Keratinocyte (primary cell): ENCODE measurements at regions not wholly inside any gene's neighbourhood (a gene's known extent, or its start where the extent isn't known, plus 50 kb on each side); places are given as distances from the start of the nearest gene placed in this dataset.

Experiments
- DNase-seq: peaks from one replicate; pipeline ENCODE4 v3.0.0-alpha.2; 2011; ENCODE audit warnings: low read depth, missing footprints, low spot score
- FAIRE-seq: peaks from 2 replicates; lab custom pipeline; 2011; peaks lifted over from hg19 to GRCh38; lab: Jason Lieb, UNC
- H2AFZ ChIP-seq: 2 replicates; pipeline ENCODE4 v1.6.0; 2012; ENCODE audit warnings: low read length, control low read depth, inconsistent platforms; ENCODE audit not compliant: control insufficient read depth
- H3K27ac ChIP-seq: 2 replicates; pipeline ENCODE4 v1.5.1; 2011; ENCODE audit warnings: low read length; ENCODE audit not compliant: control insufficient read depth, insufficient read depth
- H3K27me3 ChIP-seq: 3 replicates; pipeline ENCODE4 v1.6.0; 2011; ENCODE audit warnings: low read length; ENCODE audit not compliant: control insufficient read depth, insufficient read depth; ENCODE audit errors: extremely low read depth
- H3K36me3 ChIP-seq, 2 experiments: 2 replicates in 1 of 2; 3 replicates in 1 of 2; pipeline ENCODE4 v1.5.1; 2011; ENCODE audit warnings: low read length in 2 of 2, mild to moderate bottlenecking in 1 of 2; ENCODE audit not compliant: control insufficient read depth in 2 of 2, insufficient read depth in 2 of 2; ENCODE audit errors: extremely low read depth in 1 of 2
- H3K4me1 ChIP-seq: 3 replicates; pipeline ENCODE4 v1.5.1; 2011; ENCODE audit warnings: low read length; ENCODE audit not compliant: control insufficient read depth, insufficient read depth; ENCODE audit errors: extremely low read depth
- H3K4me2 ChIP-seq: 3 replicates; pipeline ENCODE4 v1.6.0; 2011; ENCODE audit warnings: low read depth, low read length; ENCODE audit not compliant: control insufficient read depth, insufficient read depth; ENCODE audit errors: extremely low read depth
- H3K4me3 ChIP-seq, 3 experiments: fragments of 200-600 bp in 1 of 3; sonication (generic) in 1 of 3; 2 replicates in 2 of 3; 3 replicates in 1 of 3; pipeline ENCODE4 v1.5.1; 2011 to 2016; ENCODE audit warnings: low read length in 3 of 3, mild to moderate bottlenecking in 3 of 3, control low read depth in 2 of 3, inconsistent platforms in 1 of 3, low read depth in 1 of 3, mixed read lengths in 1 of 3, mixed run types in 1 of 3, moderate library complexity in 1 of 3; ENCODE audit not compliant: control insufficient read depth in 2 of 3, insufficient read depth in 2 of 3; ENCODE audit errors: extremely low read depth in 1 of 3
- H3K79me2 ChIP-seq: 2 replicates; pipeline ENCODE4 v1.6.0; 2012; ENCODE audit warnings: low read length; ENCODE audit not compliant: control insufficient read depth, insufficient read depth
- H3K9ac ChIP-seq: 3 replicates; pipeline ENCODE4 v1.6.0; 2011; ENCODE audit warnings: low read length; ENCODE audit not compliant: control insufficient read depth, insufficient read depth; ENCODE audit errors: extremely low read depth
- H3K9me1 ChIP-seq: 3 replicates; pipeline ENCODE4 v1.6.0; 2011; ENCODE audit warnings: low read length; ENCODE audit not compliant: control insufficient read depth, insufficient read depth; ENCODE audit errors: extremely low read depth
- H3K9me3 ChIP-seq: 2 replicates; pipeline ENCODE4 v1.5.1; 2012; ENCODE audit warnings: low read depth, low read length; ENCODE audit not compliant: control insufficient read depth
- H4K20me1 ChIP-seq: 3 replicates; pipeline ENCODE4 v1.6.0; 2011; ENCODE audit warnings: low read length; ENCODE audit not compliant: control insufficient read depth, insufficient read depth; ENCODE audit errors: extremely low read depth
- CTCF ChIP-seq, 3 experiments: IDR thresholded peaks in 1 of 3; conservative IDR thresholded peaks in 1 of 3; optimal IDR thresholded peaks in 1 of 3; 2 replicates in 2 of 3; 3 replicates in 1 of 3; pipeline versions ENCODE3 to v1.5.1; 2011; ENCODE audit warnings: low read length in 3 of 3, mild to moderate bottlenecking in 3 of 3, moderate library complexity in 2 of 3, control low read depth in 1 of 3, inconsistent platforms in 1 of 3; ENCODE audit not compliant: insufficient read depth in 2 of 3; ENCODE audit errors: extremely low read depth in 1 of 3
- EZH2 ChIP-seq: IDR thresholded peaks from one replicate; pipeline ENCODE4 v1.6.1; 2012; ENCODE audit warnings: inconsistent platforms, mild to moderate bottlenecking, low read length, moderate library complexity
- dilution Hi-C: fragments of 300-500 bp; cut with MboI; formaldehyde crosslinking; loops from one replicate; pipeline ENCODE4 v1.7.0; 2020; ENCODE audit warnings: low sequenced_read_pairs; ENCODE audit not compliant: extremely low pct_ligation_motif_present

- FAIRE-seq = no peak
- Histone ChIP-seq H3K4me1 (no peaks in the 10 kb centered on the region), H3K79me2 (no peaks in the 10 kb centered on the region), H3K4me3 (no peak overlapping the region), H2AFZ (no peak overlapping the region), H3K9me3 (no peaks in the 10 kb centered on the region), H3K27me3 (no peaks in the 10 kb centered on the region), H4K20me1 (no peaks in the 10 kb centered on the region), H3K36me3 (no peaks in the 10 kb centered on the region), H3K4me2 (no peak overlapping the region), H3K9ac (no peak overlapping the region), H3K9me1 (no peaks in the 10 kb centered on the region), H3K27ac (no peak overlapping the region)
- dilution Hi-C loops = no loop called here
- TF ChIP-seq CTCF (optimal IDR thresholded peaks at IDR 0.05 in 1 of 3, IDR thresholded peaks at IDR 0.05 in 1 of 3, conservative IDR thresholded peaks at IDR 0.05 in 1 of 3; ENCODE audit: extremely low read depth in 1 of 3, insufficient read depth in 2 of 3, low read length in 3 of 3) (no peak), EZH2 (no peak)
- no peak for DNase-seq
Observed at GRCh38 chr6:3634280-3634816, 117.2 kb downstream of the PXDC1 start.

GRCh38 chr6:3633711-3634110, 117.8 kb downstream of the PXDC1 start:
- no peak overlapping the region for H2AFZ ChIP-seq
- no peak overlapping the region for H3K27ac ChIP-seq
- H4K20me1 ChIP-seq = no peaks in the 10 kb centered on the region
- no peaks in the 10 kb centered on the region for H3K4me1 ChIP-seq
- no peaks in the 10 kb centered on the region for H3K9me1 ChIP-seq
- no peak overlapping the region for H3K4me3 ChIP-seq
- H3K79me2 ChIP-seq = no peaks in the 10 kb centered on the region
- no peak for TF ChIP-seq CTCF (optimal IDR thresholded peaks at IDR 0.05 in 1 of 3, IDR thresholded peaks at IDR 0.05 in 1 of 3, conservative IDR thresholded peaks at IDR 0.05 in 1 of 3; ENCODE audit: extremely low read depth in 1 of 3, insufficient read depth in 2 of 3, low read length in 3 of 3)
- no peak for TF ChIP-seq EZH2
- H3K4me2 ChIP-seq = no peak overlapping the region
- FAIRE-seq (no peak), DNase-seq (no peak)
- dilution Hi-C loops = no loop called here
- H3K9me3 ChIP-seq = no peaks in the 10 kb centered on the region
- H3K9ac ChIP-seq = no peak overlapping the region
- H3K36me3 ChIP-seq = no peaks in the 10 kb centered on the region
- no peaks in the 10 kb centered on the region for H3K27me3 ChIP-seq
